GM23338 (cell line): ENCODE measurements at regions not wholly inside any gene's neighbourhood (a gene's known extent, or its start where the extent isn't known, plus 50 kb on each side); places are given as distances from the start of the nearest gene placed in this dataset.

Source experiments
- ATAC-seq: fragments of 200-7000 bp; cut with Tn5 transposase; 3 replicates; pipeline ENCODE4 v1.9.1; 2020
- DNase-seq: peaks from one replicate; pipeline ENCODE4 v3.0.0-alpha.2; 2015; ENCODE audit warnings: low spot score
- H2AFZ ChIP-seq: fragments of 200-600 bp; sonication (generic); 2 replicates; pipeline ENCODE4 v1.8.0; 2016; ENCODE audit warnings: antibody characterized with exemption, mild to moderate bottlenecking, moderate library complexity
- H3F3A ChIP-seq: fragments of 200-600 bp; sonication (generic); replicated peaks from 2 replicates; pipeline ENCODE4 v1.8.0; 2017; ENCODE audit warnings: antibody characterized with exemption, mixed run types, low read depth
- H3K27ac ChIP-seq: fragments of 200-600 bp; sonication (generic); 2 replicates; pipeline ENCODE4 v1.6.1; 2016; ENCODE audit warnings: low read depth
- H3K27me3 ChIP-seq: fragments of 200-600 bp; sonication (generic); 2 replicates; pipeline ENCODE4 v1.8.0; 2016; ENCODE audit warnings: mild to moderate bottlenecking, mixed run types, moderate library complexity; ENCODE audit not compliant: insufficient read depth
- H3K36me3 ChIP-seq: fragments of 200-600 bp; sonication (generic); 2 replicates; pipeline ENCODE4 v1.8.0; 2016; ENCODE audit warnings: mild to moderate bottlenecking; ENCODE audit not compliant: insufficient read depth
- H3K4me1 ChIP-seq: fragments of 200-600 bp; sonication (generic); 2 replicates; pipeline ENCODE4 v1.8.0; 2016; ENCODE audit warnings: mild to moderate bottlenecking, moderate library complexity; ENCODE audit not compliant: insufficient read depth
- H3K4me2 ChIP-seq: fragments of 200-600 bp; sonication (generic); 2 replicates; pipeline ENCODE4 v1.7.1; 2017; ENCODE audit warnings: mixed run types
- H3K4me3 ChIP-seq: fragments of 200-600 bp; sonication (generic); 2 replicates; pipeline ENCODE4 v1.6.1; 2016; ENCODE audit warnings: mixed run types
- H3K79me2 ChIP-seq: fragments of 200-600 bp; sonication (generic); replicated peaks from 2 replicates; pipeline ENCODE4 v1.8.0; 2017; ENCODE audit warnings: mild to moderate bottlenecking; ENCODE audit not compliant: insufficient read depth
- H3K9me2 ChIP-seq: fragments of 200-600 bp; sonication (generic); 2 replicates; pipeline ENCODE4 v1.8.0; 2017; ENCODE audit not compliant: insufficient read depth
- H4K20me1 ChIP-seq: fragments of 200-600 bp; sonication (generic); replicated peaks from 2 replicates; pipeline ENCODE4 v1.8.0; 2017; ENCODE audit warnings: mild to moderate bottlenecking; ENCODE audit not compliant: insufficient read depth
- H3K27ac Mint-ChIP-seq: 2 replicates; pipeline ENCODE4 v1.8.0; 2020; ENCODE audit warnings: inconsistent platforms, mild to moderate bottlenecking, moderate library complexity, mixed read lengths
- H3K27me3 Mint-ChIP-seq: 3 replicates; pipeline ENCODE4 v1.8.0; 2022; ENCODE audit warnings: low read depth, mild to moderate bottlenecking, moderate library complexity, mixed read lengths, inconsistent platforms; ENCODE audit not compliant: insufficient read depth, poor library complexity
- H3K36me3 Mint-ChIP-seq: 3 replicates; pipeline ENCODE4 v1.8.0; 2021; ENCODE audit warnings: low read depth, mild to moderate bottlenecking, inconsistent platforms, moderate library complexity, mixed read lengths
- H3K4me1 Mint-ChIP-seq: 3 replicates; pipeline ENCODE4 v1.8.0; 2020; ENCODE audit warnings: mild to moderate bottlenecking, inconsistent platforms, mixed read lengths
- H3K4me3 Mint-ChIP-seq: 3 replicates; pipeline ENCODE4 v1.8.0; 2021; ENCODE audit warnings: moderate library complexity, mild to moderate bottlenecking, inconsistent platforms, mixed read lengths
- H3K9me3 Mint-ChIP-seq: 3 replicates; pipeline ENCODE4 v1.8.0; 2020; ENCODE audit warnings: moderate library complexity, mild to moderate bottlenecking, inconsistent platforms, mixed read lengths
- CREB1 ChIP-seq: fragments of 250-450 bp; sonication (Bioruptor Pico); IDR thresholded peaks from 2 replicates; pipeline ENCODE4 v1.5.0; 2020; ENCODE audit warnings: low read depth, mild to moderate bottlenecking, moderate library complexity
- EZH2 ChIP-seq: fragments of 200-600 bp; sonication (generic); IDR thresholded peaks from one replicate; pipeline ENCODE4 v1.8.0; 2017; ENCODE audit warnings: antibody characterized with exemption, mild to moderate bottlenecking, low read depth; ENCODE audit not compliant: unreplicated experiment
- EZH2phosphoT487 ChIP-seq: fragments of 200-600 bp; sonication (generic); IDR thresholded peaks from one replicate; pipeline ENCODE4 v1.8.1; 2018; ENCODE audit warnings: antibody characterized with exemption; ENCODE audit not compliant: unreplicated experiment
- JUNB ChIP-seq: IDR thresholded peaks from one replicate; pipeline ENCODE4 v1.6.1; 2016; ENCODE audit warnings: antibody characterized with exemption; ENCODE audit not compliant: unreplicated experiment
- NANOG ChIP-seq: IDR thresholded peaks from 2 replicates; pipeline ENCODE4 v1.6.1; 2016; ENCODE audit warnings: antibody characterized with exemption, borderline replicate concordance
- POLR2AphosphoS5 ChIP-seq: IDR thresholded peaks from 2 replicates; pipeline ENCODE4 v1.6.1; 2016; ENCODE audit warnings: antibody characterized with exemption, low read depth
- STAT1 ChIP-seq: IDR thresholded peaks from one replicate; pipeline ENCODE4 v1.6.1; 2016; ENCODE audit warnings: antibody characterized with exemption; ENCODE audit not compliant: unreplicated experiment
- ZNF114 ChIP-seq: fragments of 250-450 bp; sonication (Bioruptor Pico); IDR thresholded peaks from 2 replicates; pipeline ENCODE4 v1.5.0; 2020; ENCODE audit warnings: mild to moderate bottlenecking, moderate library complexity
- ZNF331 ChIP-seq: fragments of 250-450 bp; sonication (Bioruptor Pico); IDR thresholded peaks from 2 replicates; pipeline ENCODE4 v1.5.0; 2020; ENCODE audit warnings: low read depth, mild to moderate bottlenecking, moderate library complexity
- TF ChIP-seq, protein P1 (sequence below): IDR thresholded peaks from 2 replicates; pipeline ENCODE4 v1.6.1; 2016; ENCODE audit warnings: antibody characterized with exemption
- TF ChIP-seq, protein P2 (sequence below): fragments of 250-450 bp; sonication (Bioruptor Pico); IDR thresholded peaks from 2 replicates; pipeline ENCODE4 v1.5.0; 2020; ENCODE audit warnings: mild to moderate bottlenecking, moderate library complexity
- TF ChIP-seq, protein P3 (sequence below): IDR thresholded peaks from one replicate; pipeline ENCODE4 v1.6.1; 2018; ENCODE audit warnings: antibody characterized with exemption; ENCODE audit not compliant: unreplicated experiment
- TF ChIP-seq, protein P4 (sequence below), 2 experiments: fragments of 200-600 bp in 1 of 2; sonication (generic) in 1 of 2; conservative IDR thresholded peaks; 2 replicates each; pipeline versions ENCODE4 v1.5.1 to v1.6.1; 2016 to 2017; ENCODE audit warnings: antibody characterized with exemption in 2 of 2, low read depth in 2 of 2, mild to moderate bottlenecking in 2 of 2, moderate library complexity in 1 of 2

DNA sequence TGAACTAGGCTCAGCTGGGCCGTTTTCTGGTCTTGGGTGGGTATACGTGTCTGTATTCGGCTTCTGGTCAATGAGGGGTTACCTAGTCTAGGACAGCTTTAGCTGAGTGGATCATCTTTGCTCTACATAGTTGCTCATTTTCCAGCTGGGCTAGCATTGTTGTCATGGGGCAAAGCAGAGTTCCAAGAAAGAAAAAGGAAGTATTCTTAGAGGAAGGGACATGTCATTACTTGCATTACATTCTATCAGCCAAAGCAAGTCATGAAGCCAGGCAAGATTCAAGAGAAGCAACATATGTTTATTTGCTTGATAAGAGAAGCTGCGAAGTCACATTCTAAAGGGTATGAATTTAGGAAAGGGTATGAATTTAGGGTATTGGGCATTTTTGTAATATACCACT lies 396.5 kb downstream of the ZNF608 start:
- no peaks in the 10 kb centered on the region for H3K79me2 ChIP-seq
- no peaks in the 10 kb centered on the region for H3K36me3 ChIP-seq
- peaks cover 4% of the 10 kb centered on the region; the same call in 2 of the 3 replicates for H3K36me3 Mint-ChIP-seq
- no peak for ATAC-seq
- no peaks in the 10 kb centered on the region for H3K27me3 ChIP-seq
- H3K27ac ChIP-seq, result no peak overlapping the region
- H3K27me3 Mint-ChIP-seq, result peaks cover 3% of the 10 kb centered on the region
- H3K9me3 Mint-ChIP-seq, result peaks cover 4% of the 10 kb centered on the region; the same call in 1 of the 3 replicates
- no peaks in the 10 kb centered on the region for H4K20me1 ChIP-seq
- H3K4me1 Mint-ChIP-seq, result peaks cover 4% of the 10 kb centered on the region; the same call in 1 of the 3 replicates
- no peak overlapping the region for H2AFZ ChIP-seq
- H3K27ac Mint-ChIP-seq, result no peak overlapping the region
- no peak overlapping the region for H3K4me2 ChIP-seq
- no peaks in the 10 kb centered on the region for H3K4me1 ChIP-seq
- TF ChIP-seq JUNB, result no peak
- TF ChIP-seq, protein P1, sequence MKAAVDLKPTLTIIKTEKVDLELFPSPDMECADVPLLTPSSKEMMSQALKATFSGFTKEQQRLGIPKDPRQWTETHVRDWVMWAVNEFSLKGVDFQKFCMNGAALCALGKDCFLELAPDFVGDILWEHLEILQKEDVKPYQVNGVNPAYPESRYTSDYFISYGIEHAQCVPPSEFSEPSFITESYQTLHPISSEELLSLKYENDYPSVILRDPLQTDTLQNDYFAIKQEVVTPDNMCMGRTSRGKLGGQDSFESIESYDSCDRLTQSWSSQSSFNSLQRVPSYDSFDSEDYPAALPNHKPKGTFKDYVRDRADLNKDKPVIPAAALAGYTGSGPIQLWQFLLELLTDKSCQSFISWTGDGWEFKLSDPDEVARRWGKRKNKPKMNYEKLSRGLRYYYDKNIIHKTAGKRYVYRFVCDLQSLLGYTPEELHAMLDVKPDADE, result no peak
- TF ChIP-seq, protein P2, sequence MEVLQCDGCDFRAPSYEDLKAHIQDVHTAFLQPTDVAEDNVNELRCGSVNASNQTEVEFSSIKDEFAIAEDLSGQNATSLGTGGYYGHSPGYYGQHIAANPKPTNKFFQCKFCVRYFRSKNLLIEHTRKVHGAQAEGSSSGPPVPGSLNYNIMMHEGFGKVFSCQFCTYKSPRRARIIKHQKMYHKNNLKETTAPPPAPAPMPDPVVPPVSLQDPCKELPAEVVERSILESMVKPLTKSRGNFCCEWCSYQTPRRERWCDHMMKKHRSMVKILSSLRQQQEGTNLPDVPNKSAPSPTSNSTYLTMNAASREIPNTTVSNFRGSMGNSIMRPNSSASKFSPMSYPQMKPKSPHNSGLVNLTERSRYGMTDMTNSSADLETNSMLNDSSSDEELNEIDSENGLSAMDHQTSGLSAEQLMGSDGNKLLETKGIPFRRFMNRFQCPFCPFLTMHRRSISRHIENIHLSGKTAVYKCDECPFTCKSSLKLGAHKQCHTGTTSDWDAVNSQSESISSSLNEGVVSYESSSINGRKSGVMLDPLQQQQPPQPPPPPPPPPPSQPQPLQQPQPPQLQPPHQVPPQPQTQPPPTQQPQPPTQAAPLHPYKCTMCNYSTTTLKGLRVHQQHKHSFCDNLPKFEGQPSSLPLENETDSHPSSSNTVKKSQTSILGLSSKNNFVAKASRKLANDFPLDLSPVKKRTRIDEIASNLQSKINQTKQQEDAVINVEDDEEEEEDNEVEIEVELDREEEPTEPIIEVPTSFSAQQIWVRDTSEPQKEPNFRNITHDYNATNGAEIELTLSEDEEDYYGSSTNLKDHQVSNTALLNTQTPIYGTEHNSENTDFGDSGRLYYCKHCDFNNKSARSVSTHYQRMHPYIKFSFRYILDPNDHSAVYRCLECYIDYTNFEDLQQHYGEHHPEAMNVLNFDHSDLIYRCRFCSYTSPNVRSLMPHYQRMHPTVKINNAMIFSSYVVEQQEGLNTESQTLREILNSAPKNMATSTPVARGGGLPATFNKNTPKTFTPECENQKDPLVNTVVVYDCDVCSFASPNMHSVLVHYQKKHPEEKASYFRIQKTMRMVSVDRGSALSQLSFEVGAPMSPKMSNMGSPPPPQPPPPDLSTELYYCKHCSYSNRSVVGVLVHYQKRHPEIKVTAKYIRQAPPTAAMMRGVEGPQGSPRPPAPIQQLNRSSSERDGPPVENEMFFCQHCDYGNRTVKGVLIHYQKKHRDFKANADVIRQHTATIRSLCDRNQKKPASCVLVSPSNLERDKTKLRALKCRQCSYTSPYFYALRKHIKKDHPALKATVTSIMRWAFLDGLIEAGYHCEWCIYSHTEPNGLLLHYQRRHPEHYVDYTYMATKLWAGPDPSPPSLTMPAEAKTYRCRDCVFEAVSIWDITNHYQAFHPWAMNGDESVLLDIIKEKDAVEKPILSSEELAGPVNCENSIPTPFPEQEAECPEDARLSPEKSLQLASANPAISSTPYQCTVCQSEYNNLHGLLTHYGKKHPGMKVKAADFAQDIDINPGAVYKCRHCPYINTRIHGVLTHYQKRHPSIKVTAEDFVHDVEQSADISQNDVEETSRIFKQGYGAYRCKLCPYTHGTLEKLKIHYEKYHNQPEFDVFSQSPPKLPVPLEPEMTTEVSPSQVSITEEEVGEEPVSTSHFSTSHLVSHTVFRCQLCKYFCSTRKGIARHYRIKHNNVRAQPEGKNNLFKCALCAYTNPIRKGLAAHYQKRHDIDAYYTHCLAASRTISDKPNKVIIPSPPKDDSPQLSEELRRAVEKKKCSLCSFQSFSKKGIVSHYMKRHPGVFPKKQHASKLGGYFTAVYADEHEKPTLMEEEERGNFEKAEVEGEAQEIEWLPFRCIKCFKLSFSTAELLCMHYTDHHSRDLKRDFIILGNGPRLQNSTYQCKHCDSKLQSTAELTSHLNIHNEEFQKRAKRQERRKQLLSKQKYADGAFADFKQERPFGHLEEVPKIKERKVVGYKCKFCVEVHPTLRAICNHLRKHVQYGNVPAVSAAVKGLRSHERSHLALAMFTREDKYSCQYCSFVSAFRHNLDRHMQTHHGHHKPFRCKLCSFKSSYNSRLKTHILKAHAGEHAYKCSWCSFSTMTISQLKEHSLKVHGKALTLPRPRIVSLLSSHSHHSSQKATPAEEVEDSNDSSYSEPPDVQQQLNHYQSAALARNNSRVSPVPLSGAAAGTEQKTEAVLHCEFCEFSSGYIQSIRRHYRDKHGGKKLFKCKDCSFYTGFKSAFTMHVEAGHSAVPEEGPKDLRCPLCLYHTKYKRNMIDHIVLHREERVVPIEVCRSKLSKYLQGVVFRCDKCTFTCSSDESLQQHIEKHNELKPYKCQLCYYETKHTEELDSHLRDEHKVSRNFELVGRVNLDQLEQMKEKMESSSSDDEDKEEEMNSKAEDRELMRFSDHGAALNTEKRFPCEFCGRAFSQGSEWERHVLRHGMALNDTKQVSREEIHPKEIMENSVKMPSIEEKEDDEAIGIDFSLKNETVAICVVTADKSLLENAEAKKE (CRISPR knock-in tag), result no peak
- TF ChIP-seq, protein P3, sequence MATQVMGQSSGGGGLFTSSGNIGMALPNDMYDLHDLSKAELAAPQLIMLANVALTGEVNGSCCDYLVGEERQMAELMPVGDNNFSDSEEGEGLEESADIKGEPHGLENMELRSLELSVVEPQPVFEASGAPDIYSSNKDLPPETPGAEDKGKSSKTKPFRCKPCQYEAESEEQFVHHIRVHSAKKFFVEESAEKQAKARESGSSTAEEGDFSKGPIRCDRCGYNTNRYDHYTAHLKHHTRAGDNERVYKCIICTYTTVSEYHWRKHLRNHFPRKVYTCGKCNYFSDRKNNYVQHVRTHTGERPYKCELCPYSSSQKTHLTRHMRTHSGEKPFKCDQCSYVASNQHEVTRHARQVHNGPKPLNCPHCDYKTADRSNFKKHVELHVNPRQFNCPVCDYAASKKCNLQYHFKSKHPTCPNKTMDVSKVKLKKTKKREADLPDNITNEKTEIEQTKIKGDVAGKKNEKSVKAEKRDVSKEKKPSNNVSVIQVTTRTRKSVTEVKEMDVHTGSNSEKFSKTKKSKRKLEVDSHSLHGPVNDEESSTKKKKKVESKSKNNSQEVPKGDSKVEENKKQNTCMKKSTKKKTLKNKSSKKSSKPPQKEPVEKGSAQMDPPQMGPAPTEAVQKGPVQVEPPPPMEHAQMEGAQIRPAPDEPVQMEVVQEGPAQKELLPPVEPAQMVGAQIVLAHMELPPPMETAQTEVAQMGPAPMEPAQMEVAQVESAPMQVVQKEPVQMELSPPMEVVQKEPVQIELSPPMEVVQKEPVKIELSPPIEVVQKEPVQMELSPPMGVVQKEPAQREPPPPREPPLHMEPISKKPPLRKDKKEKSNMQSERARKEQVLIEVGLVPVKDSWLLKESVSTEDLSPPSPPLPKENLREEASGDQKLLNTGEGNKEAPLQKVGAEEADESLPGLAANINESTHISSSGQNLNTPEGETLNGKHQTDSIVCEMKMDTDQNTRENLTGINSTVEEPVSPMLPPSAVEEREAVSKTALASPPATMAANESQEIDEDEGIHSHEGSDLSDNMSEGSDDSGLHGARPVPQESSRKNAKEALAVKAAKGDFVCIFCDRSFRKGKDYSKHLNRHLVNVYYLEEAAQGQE, result no peak
- no peak for TF ChIP-seq ZNF331 (CRISPR knock-in tag)
- TF ChIP-seq ZNF114 (CRISPR knock-in tag), result no peak
- no peak for TF ChIP-seq EZH2
- no peak for TF ChIP-seq CREB1 (CRISPR knock-in tag)
- no peak for TF ChIP-seq STAT1
- TF ChIP-seq EZH2phosphoT487, result no peak
- TF ChIP-seq NANOG, result no peak
- TF ChIP-seq POLR2AphosphoS5, result no peak
- TF ChIP-seq, protein P4, sequence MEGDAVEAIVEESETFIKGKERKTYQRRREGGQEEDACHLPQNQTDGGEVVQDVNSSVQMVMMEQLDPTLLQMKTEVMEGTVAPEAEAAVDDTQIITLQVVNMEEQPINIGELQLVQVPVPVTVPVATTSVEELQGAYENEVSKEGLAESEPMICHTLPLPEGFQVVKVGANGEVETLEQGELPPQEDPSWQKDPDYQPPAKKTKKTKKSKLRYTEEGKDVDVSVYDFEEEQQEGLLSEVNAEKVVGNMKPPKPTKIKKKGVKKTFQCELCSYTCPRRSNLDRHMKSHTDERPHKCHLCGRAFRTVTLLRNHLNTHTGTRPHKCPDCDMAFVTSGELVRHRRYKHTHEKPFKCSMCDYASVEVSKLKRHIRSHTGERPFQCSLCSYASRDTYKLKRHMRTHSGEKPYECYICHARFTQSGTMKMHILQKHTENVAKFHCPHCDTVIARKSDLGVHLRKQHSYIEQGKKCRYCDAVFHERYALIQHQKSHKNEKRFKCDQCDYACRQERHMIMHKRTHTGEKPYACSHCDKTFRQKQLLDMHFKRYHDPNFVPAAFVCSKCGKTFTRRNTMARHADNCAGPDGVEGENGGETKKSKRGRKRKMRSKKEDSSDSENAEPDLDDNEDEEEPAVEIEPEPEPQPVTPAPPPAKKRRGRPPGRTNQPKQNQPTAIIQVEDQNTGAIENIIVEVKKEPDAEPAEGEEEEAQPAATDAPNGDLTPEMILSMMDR (conservative IDR thresholded peaks at IDR 0.05; ENCODE audit: low read depth in 2 of 2), result no peak
- no peak overlapping the region for H3K4me3 Mint-ChIP-seq
- no peak overlapping the region for H3K4me3 ChIP-seq
- H3K9me2 ChIP-seq, result peaks cover 17% of the 10 kb centered on the region
- H3F3A ChIP-seq, result no peaks in the 10 kb centered on the region
- DNase-seq, result no peak
